ENCODE measurements at regions not wholly inside any gene's neighbourhood (a gene's known extent, or its start where the extent isn't known, plus 50 kb on each side); places are given as distances from the start of the nearest gene placed in this dataset.

DNA sequence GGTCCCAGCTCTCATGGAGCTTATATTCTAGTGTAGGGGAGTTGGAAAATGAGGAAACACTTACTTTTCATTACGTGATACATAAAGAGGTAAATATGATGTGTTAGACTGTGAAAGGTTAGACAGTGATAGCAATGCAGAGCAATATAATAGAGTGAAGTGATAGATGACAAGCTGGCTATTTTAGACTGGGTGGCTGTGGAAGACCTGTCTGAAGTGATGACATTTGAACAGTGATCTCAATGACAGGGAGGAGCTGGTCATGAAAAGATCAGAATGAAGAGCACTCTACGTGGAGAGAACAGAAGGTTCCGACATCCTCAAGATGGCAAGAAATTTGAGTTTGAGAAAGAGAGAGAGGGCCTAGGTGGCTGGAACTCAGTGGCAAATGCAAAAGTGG lies 118.9 kb upstream of the MKLN1 start:
- H3K4me3 ChIP-seq: no peak overlapping the region
- H3K27me3 ChIP-seq: no peaks in the 10 kb centered on the region
- H3K27ac ChIP-seq (replicated peaks in 1 of 4): no peak overlapping the region
- no peaks in the 10 kb centered on the region for H3K36me3 ChIP-seq
- H3K9me3 ChIP-seq: no peaks in the 10 kb centered on the region
- peaks cover 0 to 21% (median 15%) of the 10 kb centered on the region in 4 donors for H3K4me1 ChIP-seq
- no peak for DNase-seq (ENCODE audit: extremely low spot score)
- 70% methylated on average over 3 of the region's 3 CpGs for whole genome bisulfite sequencing
- no peak for TF ChIP-seq POLR2A (IDR thresholded peaks at IDR 0.05; ENCODE audit: low read depth)
- no peak for TF ChIP-seq POLR2AphosphoS5 (IDR thresholded peaks at IDR 0.05)
- no peak for TF ChIP-seq CTCF (IDR thresholded peaks at IDR 0.05)
- TF ChIP-seq EP300 (IDR thresholded peaks at IDR 0.05): no peak
- intact Hi-C loops (cut with DNase I): no loop called here

DNA sequence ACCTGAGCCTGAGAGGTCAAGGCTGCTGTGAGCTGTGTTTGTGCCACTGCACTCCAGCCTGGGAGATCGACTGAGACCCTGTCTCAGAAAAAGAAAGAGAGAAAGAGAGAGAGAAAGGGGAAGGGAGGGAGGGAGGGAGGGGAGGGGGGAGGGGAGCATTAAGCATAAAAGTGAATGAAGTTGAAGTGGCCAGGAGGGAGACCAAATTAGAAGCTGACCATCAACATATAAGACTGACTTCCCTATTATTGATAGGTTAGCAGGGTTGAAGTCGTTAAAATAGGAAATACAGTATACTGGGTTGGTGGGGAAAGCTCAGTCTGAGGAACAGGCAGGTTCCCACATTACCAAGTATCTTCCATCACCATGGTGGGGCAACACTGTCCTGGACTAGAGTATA lies 117.1 kb upstream of the MKLN1 start:
- Histone ChIP-seq H3K36me3 (no peaks in the 10 kb centered on the region), H3K9me3 (no peaks in the 10 kb centered on the region), H3K27ac (replicated peaks in 1 of 4) (no peak overlapping the region), H3K27me3 (no peaks in the 10 kb centered on the region), H3K4me1 (peaks cover 0 to 18% (median 14%) of the 10 kb centered on the region in 4 donors), H3K4me3 (no peak overlapping the region)
- no peak for DNase-seq (ENCODE audit: extremely low spot score)
- intact Hi-C loops (cut with DNase I): no loop called here
- WGBS: 69% methylated on average over 2 of the region's 2 CpGs
- no peak for TF ChIP-seq EP300 (IDR thresholded peaks at IDR 0.05)
- no peak for TF ChIP-seq POLR2A (IDR thresholded peaks at IDR 0.05; ENCODE audit: low read depth)
- TF ChIP-seq POLR2AphosphoS5 (IDR thresholded peaks at IDR 0.05): no peak
- TF ChIP-seq CTCF (IDR thresholded peaks at IDR 0.05): no peak

- Histone ChIP-seq H3K27ac (replicated peaks in 1 of 4) (peak overlapping the region in 3 of 4 donors; percentile 3 to 41 (median 20)), H3K4me1 (peaks cover 0 to 18% (median 14%) of the 10 kb centered on the region in 4 donors), H3K9me3 (no peaks in the 10 kb centered on the region), H3K4me3 (no peak overlapping the region), H3K36me3 (no peaks in the 10 kb centered on the region), H3K27me3 (no peaks in the 10 kb centered on the region)
- DNase-seq (ENCODE audit: extremely low spot score): no peak
- TF ChIP-seq POLR2AphosphoS5 (IDR thresholded peaks at IDR 0.05) (no peak), EP300 (IDR thresholded peaks at IDR 0.05) (no peak), POLR2A (IDR thresholded peaks at IDR 0.05; ENCODE audit: low read depth) (no peak), CTCF (IDR thresholded peaks at IDR 0.05) (no peak)
- 96% methylated on average over 1 of the region's 1 CpG for WGBS
- intact Hi-C loops (cut with DNase I): no loop called here
Observed at GRCh38 chr7:131211500-131211899, 116.2 kb upstream of the MKLN1 start.

DNA sequence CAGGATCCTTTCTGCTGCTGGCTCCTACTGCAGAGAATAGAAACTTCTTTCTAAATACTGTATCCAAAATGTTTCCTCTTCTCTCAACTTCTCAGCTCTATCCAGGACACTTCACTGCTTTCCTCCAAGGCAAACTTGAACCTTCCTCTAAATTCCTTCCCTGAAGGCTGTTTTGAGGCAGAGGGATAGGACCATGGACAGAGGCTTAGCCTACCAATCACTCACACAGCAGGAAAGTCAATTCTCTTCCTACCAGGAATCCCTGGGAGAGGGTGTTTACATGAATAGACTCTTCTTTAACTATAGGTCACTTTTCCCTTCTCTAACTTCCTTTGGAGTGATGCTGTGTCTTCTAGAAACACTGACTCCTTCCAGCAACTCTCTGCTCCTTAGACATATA lies 115.6 kb upstream of the MKLN1 start:
- Histone ChIP-seq H3K4me3 (no peak overlapping the region), H3K9me3 (no peaks in the 10 kb centered on the region), H3K27me3 (no peaks in the 10 kb centered on the region), H3K27ac (replicated peaks in 1 of 4) (peak overlapping the region in 3 of 4 donors; percentile 3 to 41 (median 20)), H3K4me1 (peaks cover 0 to 18% (median 14%) of the 10 kb centered on the region in 4 donors), H3K36me3 (no peaks in the 10 kb centered on the region)
- TF ChIP-seq CTCF (IDR thresholded peaks at IDR 0.05): no peak
- no peak for TF ChIP-seq EP300 (IDR thresholded peaks at IDR 0.05)
- no peak for TF ChIP-seq POLR2A (IDR thresholded peaks at IDR 0.05; ENCODE audit: low read depth)
- no peak for TF ChIP-seq POLR2AphosphoS5 (IDR thresholded peaks at IDR 0.05)
- intact Hi-C loops (cut with DNase I): no loop called here
- no peak for DNase-seq (ENCODE audit: extremely low spot score)

DNA sequence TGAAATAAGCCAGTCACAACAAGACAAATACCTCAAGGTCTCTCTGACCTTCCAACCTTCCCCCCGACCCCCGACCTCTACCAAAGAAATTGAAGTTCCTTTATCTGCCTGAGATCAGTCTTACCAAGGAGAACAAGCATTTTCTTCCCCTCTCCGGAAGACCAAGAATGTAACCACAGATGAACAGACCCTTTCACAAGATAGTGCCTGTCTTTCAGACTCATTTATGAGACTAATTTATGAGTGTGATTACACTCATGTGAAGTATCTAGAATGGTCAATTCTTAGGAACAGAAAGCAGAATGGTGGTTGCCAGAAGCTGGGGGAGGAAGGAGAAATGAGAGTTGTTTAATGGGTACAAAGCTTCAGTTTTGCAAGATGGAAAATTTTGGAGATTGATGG lies 108.9 kb upstream of the MKLN1 start:
- intact Hi-C loops (cut with DNase I): no loop called here
- no peak for DNase-seq (ENCODE audit: extremely low spot score)
- Histone ChIP-seq H3K4me3 (no peak overlapping the region), H3K4me1 (peaks cover 4 to 17% (median 15%) of the 10 kb centered on the region in 4 donors), H3K27me3 (no peaks in the 10 kb centered on the region), H3K9me3 (no peaks in the 10 kb centered on the region), H3K27ac (replicated peaks in 1 of 4) (peak overlapping the region; percentile 60 to 72 (median 66)), H3K36me3 (no peaks in the 10 kb centered on the region)
- TF ChIP-seq EP300 (IDR thresholded peaks at IDR 0.05): no peak
- 67% methylated on average over 3 of the region's 3 CpGs for WGBS

Measured in esophagus muscularis mucosa (tissue), 4 donors.